ENCODE measurements at regions not wholly inside any gene's neighbourhood (a gene's known extent, or its start where the extent isn't known, plus 50 kb on each side); places are given as distances from the start of the nearest gene placed in this dataset.
A peak's percentile ranks its signal among the peaks of the same experiment; 100 is the strongest.
"Not testable (repeated sequence)": the region's sequence is repeated elsewhere in the genome, so short reads cannot be mapped to it uniquely, and the experiment has no call there.

DNA sequence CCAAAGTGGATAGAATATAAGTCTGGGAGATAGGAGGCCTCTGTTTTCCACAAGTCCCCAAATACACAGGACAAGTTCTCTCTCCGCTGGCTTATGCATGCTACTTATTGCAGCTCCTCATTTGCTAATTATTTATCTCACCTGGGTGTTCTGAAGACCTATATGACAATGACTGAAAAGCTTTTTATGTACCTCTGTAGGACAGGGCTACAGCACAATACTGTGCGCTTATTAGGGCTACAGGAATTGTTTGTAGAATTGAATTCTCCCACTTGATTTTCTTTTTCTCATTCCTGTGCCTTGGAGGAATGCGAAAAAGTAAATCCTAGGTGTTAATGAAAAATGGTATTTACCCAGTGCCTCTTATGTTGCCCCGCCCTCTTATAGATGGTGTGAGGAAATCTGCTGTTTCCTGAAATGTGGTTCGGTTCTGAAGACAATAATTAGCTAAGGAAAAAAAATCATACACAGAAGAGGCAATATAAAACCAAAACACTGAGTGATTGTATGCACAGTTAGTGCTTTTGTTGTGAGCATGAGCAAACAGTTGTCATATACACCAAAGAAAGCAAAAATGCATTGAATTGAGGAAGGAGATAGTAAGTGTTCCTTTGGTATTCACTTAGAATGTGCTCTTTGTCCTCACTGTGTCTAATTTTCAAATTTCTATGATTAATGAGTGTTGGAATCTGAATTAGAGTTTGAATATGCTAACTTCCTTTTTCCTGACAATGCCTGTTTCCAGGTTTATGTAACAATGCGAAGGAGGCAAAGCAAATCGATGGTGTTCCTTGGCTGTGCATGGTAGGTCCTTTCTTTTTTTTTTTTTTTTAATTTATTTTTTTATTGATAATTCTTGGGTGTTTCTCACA is 78.7 kb upstream of the PNPT1 start:
- TF ChIP-seq, protein P1, sequence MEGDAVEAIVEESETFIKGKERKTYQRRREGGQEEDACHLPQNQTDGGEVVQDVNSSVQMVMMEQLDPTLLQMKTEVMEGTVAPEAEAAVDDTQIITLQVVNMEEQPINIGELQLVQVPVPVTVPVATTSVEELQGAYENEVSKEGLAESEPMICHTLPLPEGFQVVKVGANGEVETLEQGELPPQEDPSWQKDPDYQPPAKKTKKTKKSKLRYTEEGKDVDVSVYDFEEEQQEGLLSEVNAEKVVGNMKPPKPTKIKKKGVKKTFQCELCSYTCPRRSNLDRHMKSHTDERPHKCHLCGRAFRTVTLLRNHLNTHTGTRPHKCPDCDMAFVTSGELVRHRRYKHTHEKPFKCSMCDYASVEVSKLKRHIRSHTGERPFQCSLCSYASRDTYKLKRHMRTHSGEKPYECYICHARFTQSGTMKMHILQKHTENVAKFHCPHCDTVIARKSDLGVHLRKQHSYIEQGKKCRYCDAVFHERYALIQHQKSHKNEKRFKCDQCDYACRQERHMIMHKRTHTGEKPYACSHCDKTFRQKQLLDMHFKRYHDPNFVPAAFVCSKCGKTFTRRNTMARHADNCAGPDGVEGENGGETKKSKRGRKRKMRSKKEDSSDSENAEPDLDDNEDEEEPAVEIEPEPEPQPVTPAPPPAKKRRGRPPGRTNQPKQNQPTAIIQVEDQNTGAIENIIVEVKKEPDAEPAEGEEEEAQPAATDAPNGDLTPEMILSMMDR (IDR thresholded peaks at IDR 0.05; ENCODE audit: insufficient read depth, low read depth, low read length) = no peak
- no peak overlapping the region for H3K4me3 ChIP-seq (ENCODE audit: low read depth, low read length)
- CTCF ChIA-PET = interaction anchor here (0.7 to 2.5 kb wide), 22 partner anchors 11 to 239 kb away, joined by 3 to 43 read pairs (median 4); partner anchors contain the start of gene EFEMP1
- POLR2A ChIA-PET = no interaction called here
- no peaks in the 10 kb centered on the region for H3K36me3 ChIP-seq (ENCODE audit: control insufficient read depth, insufficient read depth, low read length)
- no peak for DNase-seq (ENCODE audit: low read depth)
- H3K27me3 ChIP-seq (ENCODE audit: control insufficient read depth, insufficient read depth, low read length) = no peaks in the 10 kb centered on the region

DNA sequence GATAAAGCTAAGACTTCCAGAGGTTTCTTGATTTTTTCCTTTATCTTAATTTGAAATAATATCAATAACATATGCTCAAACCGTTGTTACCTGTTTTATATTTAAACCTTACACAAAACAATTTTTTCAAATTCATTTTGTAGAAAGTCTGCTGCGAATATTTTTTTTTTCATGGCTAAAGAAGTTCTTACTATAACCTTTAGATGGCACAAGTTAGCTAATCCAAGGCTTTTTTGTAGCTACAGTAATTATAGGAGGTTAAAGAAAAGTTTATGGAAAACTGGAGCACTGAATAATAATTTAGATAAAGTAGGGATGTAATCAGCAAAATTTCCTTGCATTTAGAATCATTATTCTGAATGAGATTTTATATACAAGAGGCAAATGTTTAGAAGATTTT is 78.0 kb upstream of the PNPT1 start:
- no peak for DNase-seq (ENCODE audit: low read depth)
- H3K36me3 ChIP-seq (ENCODE audit: control insufficient read depth, insufficient read depth, low read length) = no peaks in the 10 kb centered on the region
- CTCF ChIA-PET = interaction anchor here (0.7 to 2.5 kb wide), 26 partner anchors 9 to 242 kb away, joined by 3 to 43 read pairs (median 4); partner anchors contain the start of gene EFEMP1
- no peaks in the 10 kb centered on the region for H3K27me3 ChIP-seq (ENCODE audit: control insufficient read depth, insufficient read depth, low read length)
- POLR2A ChIA-PET = no interaction called here
- TF ChIP-seq, protein P1 (IDR thresholded peaks at IDR 0.05; ENCODE audit: insufficient read depth, low read depth, low read length) = peak; percentile 55
- H3K4me3 ChIP-seq (ENCODE audit: low read depth, low read length) = no peak overlapping the region

DNA sequence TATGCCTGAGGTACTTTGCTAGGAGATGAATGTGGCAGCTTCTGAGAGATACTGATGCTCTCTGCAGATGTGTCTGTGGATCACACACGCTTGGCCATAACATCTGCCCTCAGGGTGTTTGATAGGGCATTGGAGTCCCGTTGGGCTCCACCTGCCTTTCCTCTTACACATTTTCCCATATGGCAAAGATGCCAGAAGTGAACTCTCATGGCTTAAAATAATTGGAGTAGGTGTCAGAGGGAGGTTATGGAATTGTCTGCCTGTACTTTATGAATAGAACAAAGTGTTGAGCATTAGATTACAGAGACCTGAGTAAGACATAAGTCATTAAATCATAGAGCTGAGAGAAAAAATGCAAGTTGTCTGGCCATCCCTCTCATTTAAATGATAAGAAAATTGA is 75.3 kb upstream of the PNPT1 start:
- POLR2A ChIA-PET = no interaction called here
- DNase-seq (ENCODE audit: low read depth) = no peak
- TF ChIP-seq, protein P1 (IDR thresholded peaks at IDR 0.05; ENCODE audit: insufficient read depth, low read depth, low read length) = no peak
- Histone ChIP-seq H3K4me3 (ENCODE audit: low read depth, low read length) (no peak overlapping the region), H3K36me3 (ENCODE audit: control insufficient read depth, insufficient read depth, low read length) (no peaks in the 10 kb centered on the region), H3K27me3 (ENCODE audit: control insufficient read depth, insufficient read depth, low read length) (no peaks in the 10 kb centered on the region)
- CTCF ChIA-PET = interaction anchor here (1.4 to 4.6 kb wide), 3 partner anchors 50 to 193 kb away, joined by 4 to 23 read pairs (median 10); no protein-coding TSS in a partner anchor

DNA sequence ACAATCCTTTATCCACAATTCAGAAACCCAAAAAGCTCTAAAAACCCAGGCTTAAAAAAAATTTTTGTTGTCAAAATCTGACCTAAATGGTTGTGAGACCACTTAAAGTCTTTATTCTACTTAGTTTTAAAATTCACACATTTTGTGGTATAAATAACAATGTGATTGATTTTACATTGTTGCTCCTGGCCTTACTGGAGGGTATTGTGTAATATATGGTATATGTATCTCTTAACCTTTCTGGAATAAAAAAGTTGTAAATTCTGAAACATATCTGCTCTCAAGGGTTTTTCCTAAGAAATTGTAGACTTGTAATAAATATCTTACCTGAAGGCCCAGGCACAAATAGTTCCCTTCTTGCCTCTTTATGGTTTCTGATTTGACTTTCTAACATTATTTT is 73.3 kb upstream of the PNPT1 start:
- no peaks in the 10 kb centered on the region for H3K36me3 ChIP-seq (ENCODE audit: control insufficient read depth, insufficient read depth, low read length)
- H3K27me3 ChIP-seq (ENCODE audit: control insufficient read depth, insufficient read depth, low read length) = no peaks in the 10 kb centered on the region
- ChIA-PET CTCF (interaction anchor here (0.5 to 4.6 kb wide), 4 partner anchors 48 to 244 kb away, joined by 3 to 23 read pairs (median 5); no protein-coding TSS in a partner anchor), POLR2A (interaction anchor here (0.6 kb wide), 1 partner anchor 79 kb away, joined by 10 read pairs; no protein-coding TSS in a partner anchor)
- H3K4me3 ChIP-seq (ENCODE audit: low read depth, low read length) = no peak overlapping the region
- DNase-seq (ENCODE audit: low read depth) = no peak
- TF ChIP-seq, protein P1 (IDR thresholded peaks at IDR 0.05; ENCODE audit: insufficient read depth, low read depth, low read length) = no peak

DNA sequence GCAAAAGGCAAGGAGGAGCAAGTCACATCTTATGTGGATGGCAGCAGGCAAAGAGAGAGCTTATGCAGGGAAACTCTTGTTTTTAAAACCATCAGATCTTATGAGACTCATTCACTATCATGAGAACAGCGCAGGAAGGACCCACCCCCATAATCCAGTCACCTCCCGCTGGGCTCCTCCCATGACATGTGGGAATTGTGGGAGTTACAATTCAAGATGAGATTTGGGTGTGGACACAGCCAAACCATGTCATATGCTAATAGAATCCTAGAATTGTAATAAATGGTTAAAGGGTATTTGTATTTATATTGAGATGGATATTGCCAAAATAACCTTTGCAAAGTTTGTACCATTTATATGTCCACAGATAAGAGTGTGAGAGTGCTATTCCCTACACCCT is 72.1 kb upstream of the PNPT1 start:
- POLR2A ChIA-PET = not testable (repeated sequence)

More for the DNA sequence above, 72.1 kb upstream of the PNPT1 start:
- H3K27me3 ChIP-seq (ENCODE audit: control insufficient read depth, insufficient read depth, low read length); H3K4me3 ChIP-seq (ENCODE audit: low read depth, low read length); DNase-seq (ENCODE audit: low read depth); H3K36me3 ChIP-seq (ENCODE audit: control insufficient read depth, insufficient read depth, low read length): not testable (repeated sequence)
- CTCF ChIA-PET = interaction anchor here (0.6 kb wide), 1 partner anchor 231 kb away, joined by 3 read pairs; no protein-coding TSS in a partner anchor

All from BJ (cell line).